Uterus (tissue), 3 donors: ENCODE measurements at regions not wholly inside any gene's neighbourhood (a gene's known extent, or its start where the extent isn't known, plus 50 kb on each side); places are given as distances from the start of the nearest gene placed in this dataset.

Experiments
- DNase-seq, 2 donors: peaks; one replicate each; pipeline ENCODE4 v3.0.0-alpha.2; 2019 to 2020
- H3K27ac ChIP-seq, 2 donors: fragments of 200-600 bp; sonication (generic); 1 replicate in 1 of 2; 2 replicates in 1 of 2; pipeline ENCODE4 v1.5.1; 2016 to 2018
- H3K27me3 ChIP-seq, 2 donors: fragments of 200-600 bp; sonication (generic); one replicate each; pipeline ENCODE4 v1.5.1; 2018 to 2019; ENCODE audit warnings: control low read depth in 1 of 2
- H3K36me3 ChIP-seq, 2 donors: fragments of 200-600 bp; sonication (generic); one replicate each; pipeline ENCODE4 v1.5.1; 2019; ENCODE audit warnings: control low read depth in 1 of 2
- H3K4me1 ChIP-seq, 2 donors: fragments of 200-600 bp; sonication (generic); one replicate each; pipeline ENCODE4 v1.5.1; 2018 to 2019; ENCODE audit warnings: control low read depth in 1 of 2
- H3K4me3 ChIP-seq, 2 donors: fragments of 200-600 bp; sonication (generic); 1 replicate in 1 of 2; 2 replicates in 1 of 2; pipeline ENCODE4 v1.5.1; 2018 to 2019; ENCODE audit warnings: mild to moderate bottlenecking in 1 of 2
- H3K9me3 ChIP-seq, 2 donors: fragments of 200-600 bp; sonication (generic); one replicate each; pipeline ENCODE4 v1.5.1; 2019; ENCODE audit warnings: control low read depth in 1 of 2
- POLR2A ChIP-seq, 2 donors: fragments of 450-650 bp; IDR thresholded peaks; one replicate each; pipeline ENCODE4 v1.6.1; 2016; ENCODE audit warnings: antibody characterized with exemption in 2 of 2, mild to moderate bottlenecking in 1 of 2, moderate library complexity in 1 of 2
- intact Hi-C: fragments of 100-400 bp; cut with DNase I; formaldehyde crosslinking; loops from one replicate; pipeline ENCODE4 v1.15.1; 2023; ENCODE audit warnings: low total_unique reads
- TF ChIP-seq, protein P1 (sequence below), 4 experiments: fragments of 200-600 bp in 2 of 4; fragments of 450-650 bp in 2 of 4; sonication (generic) in 2 of 4; IDR thresholded peaks; one replicate each; pipeline ENCODE4 v1.5.1; 2016 to 2019; ENCODE audit warnings: antibody characterized with exemption in 4 of 4, mild to moderate bottlenecking in 2 of 4, moderate library complexity in 1 of 4
- donor health status: DM: yes; HTN: yes; CAD: no.

DNA sequence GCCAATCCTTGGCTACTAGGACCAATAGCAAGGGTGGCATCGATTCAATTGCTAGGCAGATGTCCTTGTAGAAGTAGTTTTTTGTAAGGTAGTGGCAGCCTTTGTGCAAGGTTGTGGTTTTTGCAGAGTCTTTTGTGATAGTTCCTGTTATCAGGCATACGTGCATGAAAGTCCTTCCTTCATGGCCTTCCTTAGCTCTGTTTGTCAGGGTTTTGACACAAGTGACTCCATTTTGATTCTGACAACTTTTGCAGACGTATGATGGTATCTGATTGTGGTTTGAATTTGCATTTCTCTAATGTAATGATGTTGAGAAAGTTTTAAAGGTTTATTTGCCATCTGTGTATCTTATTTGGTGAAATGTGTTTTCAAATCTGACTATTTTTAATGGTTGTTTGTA lies 71.8 kb upstream of the SYPL1 start:
- Histone ChIP-seq H3K36me3 (no peaks in the 10 kb centered on the region), H3K27ac (no peak overlapping the region), H3K4me3 (no peak overlapping the region), H3K27me3 (no peaks in the 10 kb centered on the region), H3K9me3 (no peaks in the 10 kb centered on the region), H3K4me1 (no peaks in the 10 kb centered on the region)
- TF ChIP-seq POLR2A (IDR thresholded peaks at IDR 0.05), result no peak
- TF ChIP-seq, protein P1, sequence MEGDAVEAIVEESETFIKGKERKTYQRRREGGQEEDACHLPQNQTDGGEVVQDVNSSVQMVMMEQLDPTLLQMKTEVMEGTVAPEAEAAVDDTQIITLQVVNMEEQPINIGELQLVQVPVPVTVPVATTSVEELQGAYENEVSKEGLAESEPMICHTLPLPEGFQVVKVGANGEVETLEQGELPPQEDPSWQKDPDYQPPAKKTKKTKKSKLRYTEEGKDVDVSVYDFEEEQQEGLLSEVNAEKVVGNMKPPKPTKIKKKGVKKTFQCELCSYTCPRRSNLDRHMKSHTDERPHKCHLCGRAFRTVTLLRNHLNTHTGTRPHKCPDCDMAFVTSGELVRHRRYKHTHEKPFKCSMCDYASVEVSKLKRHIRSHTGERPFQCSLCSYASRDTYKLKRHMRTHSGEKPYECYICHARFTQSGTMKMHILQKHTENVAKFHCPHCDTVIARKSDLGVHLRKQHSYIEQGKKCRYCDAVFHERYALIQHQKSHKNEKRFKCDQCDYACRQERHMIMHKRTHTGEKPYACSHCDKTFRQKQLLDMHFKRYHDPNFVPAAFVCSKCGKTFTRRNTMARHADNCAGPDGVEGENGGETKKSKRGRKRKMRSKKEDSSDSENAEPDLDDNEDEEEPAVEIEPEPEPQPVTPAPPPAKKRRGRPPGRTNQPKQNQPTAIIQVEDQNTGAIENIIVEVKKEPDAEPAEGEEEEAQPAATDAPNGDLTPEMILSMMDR (IDR thresholded peaks at IDR 0.05), result no peak
- intact Hi-C loops, result no loop called here
- no peak for DNase-seq

DNA sequence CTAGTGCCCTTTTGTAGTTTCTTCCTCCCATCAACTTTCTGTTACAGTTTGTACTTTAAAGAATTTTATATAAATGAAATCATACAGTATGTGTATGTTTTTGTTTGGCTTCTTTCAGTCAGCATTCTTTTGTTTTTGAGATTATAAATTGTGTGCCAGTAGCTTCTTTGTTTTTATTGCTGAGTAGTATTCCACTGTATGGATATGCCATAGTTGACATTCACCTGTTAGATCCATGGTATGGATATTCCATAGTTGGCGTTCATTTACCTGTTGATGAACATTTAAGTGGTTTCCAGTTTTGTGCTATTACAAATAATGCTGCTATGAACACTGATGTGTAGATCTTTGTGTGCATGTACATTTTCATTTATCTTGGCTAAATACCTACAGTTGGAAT lies 70.8 kb upstream of the SYPL1 start:
- DNase-seq, result no peak
- no peaks in the 10 kb centered on the region for H3K27me3 ChIP-seq
- H3K9me3 ChIP-seq, result no peaks in the 10 kb centered on the region
- no peaks in the 10 kb centered on the region for H3K4me1 ChIP-seq
- TF ChIP-seq, protein P1 (IDR thresholded peaks at IDR 0.05), result no peak
- TF ChIP-seq POLR2A (IDR thresholded peaks at IDR 0.05), result no peak
- no peak overlapping the region for H3K4me3 ChIP-seq
- no peak overlapping the region for H3K27ac ChIP-seq
- no peaks in the 10 kb centered on the region for H3K36me3 ChIP-seq
- intact Hi-C loops, result no loop called here

DNA sequence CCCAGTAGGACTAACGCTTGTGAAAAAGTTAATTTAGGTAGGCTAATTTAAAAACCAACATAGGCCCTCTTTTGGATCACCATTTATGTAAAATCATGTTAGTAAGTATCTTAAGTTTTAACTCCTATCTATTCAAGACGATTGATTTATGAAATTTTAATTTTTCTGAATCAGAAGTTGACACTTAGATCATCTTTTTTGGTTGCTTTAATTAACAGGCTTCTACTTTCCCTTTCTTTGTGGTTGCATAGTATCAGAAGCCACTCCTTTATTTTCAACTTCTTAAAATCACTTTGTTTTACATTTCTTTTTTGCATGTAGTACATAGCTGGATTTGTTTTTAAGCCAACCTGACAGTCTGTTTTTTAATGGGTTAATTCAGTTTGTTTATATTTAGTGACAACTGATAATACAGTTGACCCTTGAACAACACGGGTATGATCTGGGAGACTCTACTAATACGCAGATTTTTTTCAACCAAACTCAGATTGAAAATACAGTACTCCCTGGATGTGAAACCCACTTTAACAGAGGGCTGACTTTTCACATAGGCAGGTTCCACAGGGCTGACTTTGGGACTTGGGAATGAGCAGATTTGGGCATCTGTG lies 69.7 kb upstream of the SYPL1 start:
- H3K27ac ChIP-seq, result no peak overlapping the region
- H3K27me3 ChIP-seq, result no peaks in the 10 kb centered on the region
- no peaks in the 10 kb centered on the region for H3K36me3 ChIP-seq
- DNase-seq, result no peak
- no peaks in the 10 kb centered on the region for H3K9me3 ChIP-seq
- H3K4me3 ChIP-seq, result no peak overlapping the region
- intact Hi-C loops, result no loop called here
- H3K4me1 ChIP-seq, result no peaks in the 10 kb centered on the region
- no peak for TF ChIP-seq POLR2A (IDR thresholded peaks at IDR 0.05)
- TF ChIP-seq, protein P1 (IDR thresholded peaks at IDR 0.05), result no peak

DNA sequence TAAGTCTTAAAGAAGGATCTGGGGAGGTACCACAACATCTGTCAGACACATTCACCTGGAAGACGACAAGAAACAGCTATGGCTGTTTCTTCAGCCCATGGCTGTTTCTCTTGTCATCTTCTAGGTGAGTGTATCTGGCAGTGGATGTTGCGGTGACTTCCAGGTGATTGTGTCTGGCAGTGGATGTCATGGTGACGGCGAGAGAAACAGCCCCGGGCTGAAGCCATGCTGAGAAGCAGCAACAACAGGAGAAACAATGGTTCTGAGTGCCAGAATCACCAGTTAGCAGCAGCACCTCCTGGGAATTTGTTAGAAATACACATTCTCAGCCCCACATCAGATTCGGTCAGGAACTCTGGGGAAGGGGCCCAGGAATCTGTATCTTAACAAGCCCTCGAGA lies 68.6 kb upstream of the SYPL1 start:
- H3K27ac ChIP-seq, result no peak overlapping the region
- H3K9me3 ChIP-seq, result no peaks in the 10 kb centered on the region
- no peak overlapping the region for H3K4me3 ChIP-seq
- no peaks in the 10 kb centered on the region for H3K4me1 ChIP-seq
- no peak for DNase-seq
- H3K36me3 ChIP-seq, result no peaks in the 10 kb centered on the region
- TF ChIP-seq, protein P1 (IDR thresholded peaks at IDR 0.05), result no peak
- TF ChIP-seq POLR2A (IDR thresholded peaks at IDR 0.05), result no peak
- H3K27me3 ChIP-seq, result no peaks in the 10 kb centered on the region
- intact Hi-C loops, result no loop called here

DNA sequence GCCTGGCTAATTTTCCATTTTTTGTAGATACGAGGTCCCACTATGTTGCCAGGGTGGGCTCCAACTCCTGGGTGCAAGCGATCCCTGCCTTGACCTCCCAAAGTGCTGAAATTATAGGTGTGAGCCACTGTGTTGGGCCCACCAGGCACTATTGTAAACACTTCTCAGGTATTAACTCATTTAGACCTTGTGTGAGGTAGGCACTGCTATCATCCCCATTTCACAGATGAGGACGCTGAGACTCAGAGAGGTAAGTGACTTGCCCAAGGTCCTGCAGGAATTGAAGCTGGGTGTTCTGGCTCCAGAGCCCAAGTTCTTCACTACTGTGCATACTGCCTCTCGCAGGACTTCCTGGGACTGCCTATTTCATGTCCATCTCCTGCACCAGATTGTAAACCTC lies 67.1 kb upstream of the SYPL1 start:
- intact Hi-C loops, result loop anchor here (5.0 kb wide), 1 partner anchor 283 kb away; no protein-coding TSS in a partner anchor
- Histone ChIP-seq H3K4me1 (no peaks in the 10 kb centered on the region), H3K9me3 (no peaks in the 10 kb centered on the region), H3K27ac (no peak overlapping the region), H3K36me3 (no peaks in the 10 kb centered on the region), H3K27me3 (no peaks in the 10 kb centered on the region), H3K4me3 (no peak overlapping the region)
- no peak for DNase-seq
- TF ChIP-seq POLR2A (IDR thresholded peaks at IDR 0.05), result no peak
- TF ChIP-seq, protein P1 (IDR thresholded peaks at IDR 0.05), result no peak
